Endothelial cell of umbilical vein (primary cell): ENCODE measurements at regions not wholly inside any gene's neighbourhood (a gene's known extent, or its start where the extent isn't known, plus 50 kb on each side); places are given as distances from the start of the nearest gene placed in this dataset.

ENCODE experiments used
- BruUV-seq: library from RNA; stranded (reverse); fragments of 400-500 nt; replicated peaks from 2 replicates; lab custom pipeline; 2021; lab: Mats Ljungman, UMichigan
- CTCF ChIA-PET: fragments of 300-600, 350-600 bp; sonication (Branson Sonifier 250); formaldehyde crosslinking; loops from one replicate; lab custom pipeline; 2021; ENCODE audit warnings: antibody characterized with exemption, inconsistent platforms; lab: Charles Lee
- POLR2A ChIA-PET: fragments of 300-600, 350-600 bp; sonication (Branson Sonifier 250); formaldehyde crosslinking; loops from one replicate; lab custom pipeline; 2021; ENCODE audit warnings: antibody characterized with exemption, inconsistent platforms; lab: Charles Lee
- DNase-seq: peaks from one replicate; pipeline ENCODE4 v3.0.0-alpha.2; 2011; ENCODE audit warnings: low read depth, low spot score
- FAIRE-seq: peaks from 2 replicates; lab custom pipeline; 2011; peaks lifted over from hg19 to GRCh38; lab: Jason Lieb, UNC
- H2AFZ ChIP-seq: 2 replicates; pipeline ENCODE4 v1.6.0; 2012; ENCODE audit warnings: low read depth, low read length, control low read depth, inconsistent platforms
- H3K27ac ChIP-seq: 2 replicates; pipeline ENCODE4 v1.5.1; 2011; ENCODE audit warnings: low read depth, mild to moderate bottlenecking, control low read depth, low read length, moderate library complexity; ENCODE audit not compliant: insufficient read depth
- H3K27me3 ChIP-seq, 2 experiments: 2 replicates each; pipeline versions ENCODE4 v1.6.0 to v1.6.1; 2011; ENCODE audit warnings: low read length in 2 of 2, mixed read lengths in 1 of 2; ENCODE audit not compliant: control insufficient read depth in 2 of 2, insufficient read depth in 2 of 2
- H3K36me3 ChIP-seq, 2 experiments: 2 replicates in 1 of 2; 3 replicates in 1 of 2; pipeline ENCODE4 v1.5.1; 2011; ENCODE audit warnings: low read length in 2 of 2, mild to moderate bottlenecking in 1 of 2, moderate library complexity in 1 of 2; ENCODE audit not compliant: control insufficient read depth in 2 of 2, insufficient read depth in 2 of 2; ENCODE audit errors: extremely low read depth in 1 of 2
- H3K4me1 ChIP-seq: 3 replicates; pipeline ENCODE4 v1.5.1; 2011; ENCODE audit warnings: mild to moderate bottlenecking, low read length; ENCODE audit not compliant: control insufficient read depth, insufficient read depth; ENCODE audit errors: extremely low read depth
- H3K4me2 ChIP-seq: 2 replicates; pipeline ENCODE4 v1.6.1; 2011; ENCODE audit warnings: low read length, control low read depth, mixed read lengths; ENCODE audit not compliant: insufficient read depth
- H3K4me3 ChIP-seq, 3 experiments: fragments of 200-600 bp in 1 of 3; sonication (generic), shearing (Covaris generic) in 1 of 3; replicated peaks in 1 of 3; 2 replicates each; pipeline ENCODE4 v1.5.1; 2011 to 2016; ENCODE audit warnings: control low read depth in 3 of 3, low read length in 3 of 3, mild to moderate bottlenecking in 2 of 3, inconsistent platforms in 1 of 3, low read depth in 1 of 3, moderate library complexity in 1 of 3; ENCODE audit not compliant: insufficient read depth in 1 of 3
- H3K79me2 ChIP-seq: 2 replicates; pipeline ENCODE4 v1.6.0; 2012; ENCODE audit warnings: low read length, inconsistent platforms; ENCODE audit not compliant: control insufficient read depth, insufficient read depth
- H3K9ac ChIP-seq: replicated peaks from 2 replicates; pipeline ENCODE3; 2011; ENCODE audit warnings: low read length, control low read depth; ENCODE audit not compliant: insufficient read depth; ENCODE audit errors: extremely low read depth
- H3K9me1 ChIP-seq: replicated peaks from 3 replicates; pipeline ENCODE4 v1.6.0; 2011; ENCODE audit warnings: mild to moderate bottlenecking, low read length; ENCODE audit not compliant: control insufficient read depth, insufficient read depth; ENCODE audit errors: extremely low read depth
- H3K9me3 ChIP-seq: replicated peaks from 2 replicates; pipeline ENCODE4 v1.5.1; 2012; ENCODE audit warnings: low read length, inconsistent platforms; ENCODE audit not compliant: control insufficient read depth, insufficient read depth
- H4K20me1 ChIP-seq: replicated peaks from 2 replicates; pipeline ENCODE3; 2011; ENCODE audit warnings: mild to moderate bottlenecking, low read length; ENCODE audit not compliant: control insufficient read depth, insufficient read depth; ENCODE audit errors: extremely low read depth
- EZH2 ChIP-seq: IDR thresholded peaks from 2 replicates; pipeline ENCODE4 v1.6.1; 2012; ENCODE audit warnings: borderline replicate concordance, low read depth, mild to moderate bottlenecking, moderate library complexity, low read length, inconsistent platforms; ENCODE audit not compliant: severe bottlenecking
- FOS ChIP-seq: IDR thresholded peaks from 2 replicates; pipeline ENCODE4 v1.6.1; 2011; ENCODE audit warnings: mild to moderate bottlenecking, low read length, moderate library complexity, borderline replicate concordance; ENCODE audit not compliant: insufficient read depth
- GATA2 ChIP-seq: IDR thresholded peaks from 2 replicates; pipeline ENCODE4 v1.7.0; 2011; ENCODE audit warnings: low read depth, mild to moderate bottlenecking, moderate library complexity, mixed read lengths, low read length; ENCODE audit not compliant: insufficient read length, insufficient read depth
- JUN ChIP-seq: IDR thresholded peaks from 2 replicates; pipeline ENCODE4 v1.6.1; 2011; ENCODE audit warnings: borderline replicate concordance, low read depth; ENCODE audit not compliant: insufficient read length, insufficient read depth
- MYC ChIP-seq: IDR thresholded peaks from one replicate; pipeline ENCODE4 v1.6.1; 2011; ENCODE audit warnings: mild to moderate bottlenecking, low read depth, low read length
- POLR2A ChIP-seq: IDR thresholded peaks from 2 replicates; pipeline ENCODE4 v1.6.1; 2012; ENCODE audit warnings: low read depth, mild to moderate bottlenecking, control low read depth, low read length
- POLR2AphosphoS5 ChIP-seq: IDR thresholded peaks from 2 replicates; pipeline ENCODE4 v1.6.1; 2012; ENCODE audit warnings: low read depth, mild to moderate bottlenecking, control low read depth, low read length, moderate library complexity; ENCODE audit not compliant: insufficient read depth
- dilution Hi-C: fragments of 300-500 bp; cut with MboI; formaldehyde crosslinking; loops from one replicate; pipeline ENCODE4 v1.15.0; 2019; ENCODE audit warnings: low sequenced_read_pairs; ENCODE audit not compliant: extremely low pct_ligation_motif_present
- intact Hi-C: fragments of 100-400 bp; cut with micrococcal nuclease; formaldehyde crosslinking; loops from one replicate; pipeline ENCODE4 v1.10.0; 2022
- TF ChIP-seq, protein P1 (sequence below), 2 donors: IDR thresholded peaks; 1 replicate in 1 of 2; 2 replicates in 1 of 2; pipeline ENCODE4 v1.5.1; 2011; ENCODE audit warnings: low read length in 2 of 2, mild to moderate bottlenecking in 2 of 2, moderate library complexity in 2 of 2, control low read depth in 1 of 2, inconsistent platforms in 1 of 2, low read depth in 1 of 2; ENCODE audit not compliant: insufficient read depth in 1 of 2; ENCODE audit errors: extremely low read depth in 1 of 2
- TF ChIP-seq, protein P2 (sequence below): IDR thresholded peaks from 2 replicates; pipeline ENCODE4 v1.6.1; 2011; ENCODE audit not compliant: insufficient read depth, insufficient read length

DNA sequence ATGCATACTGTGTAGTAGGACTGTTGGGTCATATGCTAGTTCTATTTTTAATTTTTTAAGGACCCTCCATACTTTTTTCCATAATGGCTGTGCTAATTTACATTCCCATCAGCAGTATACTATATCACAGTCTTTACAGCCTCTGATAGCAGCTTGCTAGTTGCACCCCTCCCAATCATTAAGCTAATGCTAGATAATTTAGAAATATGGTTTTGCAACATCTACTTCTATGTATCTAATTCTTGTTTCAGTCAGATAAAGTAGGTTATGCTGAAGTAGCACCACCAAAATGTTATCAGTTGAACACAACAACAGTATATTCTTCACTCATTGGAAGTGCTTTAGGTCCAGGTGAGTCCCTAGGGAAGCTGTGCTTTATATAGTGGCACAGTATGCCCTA lies 522.7 kb upstream of the HTR2C start:
- FAIRE-seq, result no peak
- no peaks in the 10 kb centered on the region for H3K4me1 ChIP-seq
- no peak for DNase-seq
- dilution Hi-C loops, result no loop called here
- no peak overlapping the region for H3K4me3 ChIP-seq
- CTCF ChIA-PET, result no interaction called here
- no peak for TF ChIP-seq GATA2
- no peak for TF ChIP-seq POLR2AphosphoS5
- no peak for TF ChIP-seq MYC
- no peak for TF ChIP-seq EZH2
- no peak for TF ChIP-seq POLR2A
- TF ChIP-seq FOS, result no peak
- TF ChIP-seq, protein P1, sequence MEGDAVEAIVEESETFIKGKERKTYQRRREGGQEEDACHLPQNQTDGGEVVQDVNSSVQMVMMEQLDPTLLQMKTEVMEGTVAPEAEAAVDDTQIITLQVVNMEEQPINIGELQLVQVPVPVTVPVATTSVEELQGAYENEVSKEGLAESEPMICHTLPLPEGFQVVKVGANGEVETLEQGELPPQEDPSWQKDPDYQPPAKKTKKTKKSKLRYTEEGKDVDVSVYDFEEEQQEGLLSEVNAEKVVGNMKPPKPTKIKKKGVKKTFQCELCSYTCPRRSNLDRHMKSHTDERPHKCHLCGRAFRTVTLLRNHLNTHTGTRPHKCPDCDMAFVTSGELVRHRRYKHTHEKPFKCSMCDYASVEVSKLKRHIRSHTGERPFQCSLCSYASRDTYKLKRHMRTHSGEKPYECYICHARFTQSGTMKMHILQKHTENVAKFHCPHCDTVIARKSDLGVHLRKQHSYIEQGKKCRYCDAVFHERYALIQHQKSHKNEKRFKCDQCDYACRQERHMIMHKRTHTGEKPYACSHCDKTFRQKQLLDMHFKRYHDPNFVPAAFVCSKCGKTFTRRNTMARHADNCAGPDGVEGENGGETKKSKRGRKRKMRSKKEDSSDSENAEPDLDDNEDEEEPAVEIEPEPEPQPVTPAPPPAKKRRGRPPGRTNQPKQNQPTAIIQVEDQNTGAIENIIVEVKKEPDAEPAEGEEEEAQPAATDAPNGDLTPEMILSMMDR (IDR thresholded peaks at IDR 0.05; ENCODE audit: extremely low read depth in 1 of 2, insufficient read depth in 1 of 2, low read depth in 1 of 2, low read length in 2 of 2), result no peak
- no peak for TF ChIP-seq JUN
- TF ChIP-seq, protein P2, sequence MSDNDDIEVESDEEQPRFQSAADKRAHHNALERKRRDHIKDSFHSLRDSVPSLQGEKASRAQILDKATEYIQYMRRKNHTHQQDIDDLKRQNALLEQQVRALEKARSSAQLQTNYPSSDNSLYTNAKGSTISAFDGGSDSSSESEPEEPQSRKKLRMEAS, result no peak
- H3K79me2 ChIP-seq, result no peaks in the 10 kb centered on the region
- intact Hi-C loops, result no loop called here
- no peak overlapping the region for H2AFZ ChIP-seq
- no peaks in the 10 kb centered on the region for H3K27me3 ChIP-seq
- BruUV-seq, result no TSS peak
- no peaks in the 10 kb centered on the region for H3K9me3 ChIP-seq
- no peak overlapping the region for H3K4me2 ChIP-seq
- H3K9me1 ChIP-seq, result no peaks in the 10 kb centered on the region
- H4K20me1 ChIP-seq, result no peaks in the 10 kb centered on the region
- no peak overlapping the region for H3K9ac ChIP-seq
- H3K36me3 ChIP-seq, result no peaks in the 10 kb centered on the region
- POLR2A ChIA-PET, result no interaction called here
- H3K27ac ChIP-seq, result no peak overlapping the region
